ENCODE measurements at regions not wholly inside any gene's neighbourhood (a gene's known extent, or its start where the extent isn't known, plus 50 kb on each side); places are given as distances from the start of the nearest gene placed in this dataset.

GRCh38 chr16:48972236-48972635, 309.4 kb downstream of the CBLN1 start:
- TF ChIP-seq CTCF (IDR thresholded peaks at IDR 0.05; ENCODE audit: low read depth, low read length, poor library complexity, severe bottlenecking) (no peak), EZH2phosphoT487 (IDR thresholded peaks at IDR 0.05; ENCODE audit: borderline replicate concordance, low read length) (no peak)
